Stomach (tissue), 8 donors: ENCODE measurements at regions not wholly inside any gene's neighbourhood (a gene's known extent, or its start where the extent isn't known, plus 50 kb on each side); places are given as distances from the start of the nearest gene placed in this dataset.

ENCODE experiments used
- DNase-seq, 2 donors: peaks; one replicate each; pipeline versions ENCODE4 v3.0.0 to v3.0.0-alpha.2; 2013 to 2019
- H3K27ac ChIP-seq, 5 donors: fragments of 200-600 bp in 4 of 5; sonication (generic) in 4 of 5; one replicate each; pipeline ENCODE4 v1.5.1; 2013 to 2019; ENCODE audit warnings: mild to moderate bottlenecking in 1 of 5, moderate library complexity in 1 of 5
- H3K27me3 ChIP-seq, 3 donors: fragments of 200-600 bp; sonication (generic); one replicate each; pipeline ENCODE4 v1.5.1; 2017 to 2019; ENCODE audit warnings: mixed run types in 1 of 3
- H3K36me3 ChIP-seq, 4 donors: fragments of 200-600 bp; sonication (generic); 1 replicate in 3 of 4; 2 replicates in 1 of 4; pipeline ENCODE4 v1.5.1; 2016 to 2019
- H3K4me1 ChIP-seq, 4 donors: fragments of 200-600 bp; sonication (generic); one replicate each; pipeline ENCODE4 v1.5.1; 2016 to 2019
- H3K4me3 ChIP-seq, 4 donors: fragments of 200-600 bp; sonication (generic) in 3 of 4; one replicate each; pipeline ENCODE4 v1.5.1; 2016 to 2019; ENCODE audit warnings: mild to moderate bottlenecking in 1 of 4
- H3K9me3 ChIP-seq, 4 donors: fragments of 200-600 bp; sonication (generic); one replicate each; pipeline ENCODE4 v1.5.1; 2016 to 2019
- CTCF ChIP-seq, 7 experiments: fragments of 450-650 bp in 4 of 7; fragments of 200-600 bp in 3 of 7; sonication (generic) in 3 of 7; IDR thresholded peaks; one replicate each; pipeline ENCODE4 v1.5.1; 2016 to 2019; ENCODE audit warnings: antibody characterized with exemption in 7 of 7, control low read depth in 2 of 7, mild to moderate bottlenecking in 1 of 7
- EP300 ChIP-seq: sonication (generic); formaldehyde crosslinking; IDR thresholded peaks from one replicate; pipeline ENCODE4 v1.6.1; 2017; ENCODE audit warnings: antibody characterized with exemption
- POLR2A ChIP-seq, 4 donors: fragments of 450-650 bp; IDR thresholded peaks; one replicate each; pipeline ENCODE4 v1.6.1; 2016; ENCODE audit warnings: antibody characterized with exemption in 4 of 4, control low read depth in 2 of 4, mild to moderate bottlenecking in 1 of 4, moderate library complexity in 1 of 4
- POLR2AphosphoS5 ChIP-seq, 3 donors: sonication (generic); formaldehyde crosslinking; IDR thresholded peaks; one replicate each; pipeline ENCODE4 v1.6.1; 2016; ENCODE audit warnings: antibody characterized with exemption in 3 of 3
- WGBS, 5 donors: extraction: QIAGEN DNeasy Blood & Tissue Kit in 3 of 5; methylation state at CpG; one replicate each; pipeline versions ENCODE4 v1.1.5 to v1.1.7; 2013 to 2018; 5-methylcytosine and 5-hydroxymethylcytosine counted together
- intact Hi-C: fragments of 100-400 bp; cut with DNase I; formaldehyde crosslinking; loops from one replicate; pipeline ENCODE4 v1.15.1; 2023; ENCODE audit warnings: low total_unique reads
- donor health status: healthy with polysubstance abuse.
- donor health status: Bipolar disorder and iron deficiency.
- donor health status: healthy.

- no peak overlapping the region for H3K27ac ChIP-seq
- DNase-seq, result no peak
- WGBS, 5 donors, result 68 to 87% (median 80%) methylated on average over 3 of the region's 3 CpGs
- TF ChIP-seq CTCF (IDR thresholded peaks at IDR 0.05) (no peak), POLR2A (IDR thresholded peaks at IDR 0.05) (no peak), POLR2AphosphoS5 (IDR thresholded peaks at IDR 0.05) (no peak), EP300 (no peak)
- no peaks in the 10 kb centered on the region for H3K27me3 ChIP-seq
- H3K4me3 ChIP-seq, result no peak overlapping the region
- no peaks in the 10 kb centered on the region for H3K36me3 ChIP-seq
- no peaks in the 10 kb centered on the region for H3K4me1 ChIP-seq
- no peaks in the 10 kb centered on the region for H3K9me3 ChIP-seq
- intact Hi-C loops, result no loop called here
Observed at GRCh38 chr12:74752215-74752614, 214.6 kb downstream of the ATXN7L3B start.

- H3K27me3 ChIP-seq, result no peaks in the 10 kb centered on the region
- no peaks in the 10 kb centered on the region for H3K9me3 ChIP-seq
- intact Hi-C loops, result no loop called here
- TF ChIP-seq POLR2A (IDR thresholded peaks at IDR 0.05), result no peak
- no peak for TF ChIP-seq EP300
- no peak for TF ChIP-seq POLR2AphosphoS5 (IDR thresholded peaks at IDR 0.05)
- no peak for TF ChIP-seq CTCF (IDR thresholded peaks at IDR 0.05)
- no peaks in the 10 kb centered on the region for H3K36me3 ChIP-seq
- H3K4me1 ChIP-seq, result no peaks in the 10 kb centered on the region
- no peak for DNase-seq
- H3K27ac ChIP-seq, result no peak overlapping the region
- H3K4me3 ChIP-seq, result no peak overlapping the region
Observed at GRCh38 chr12:74770552-74770951, 232.9 kb downstream of the ATXN7L3B start.

- Histone ChIP-seq H3K9me3 (no peaks in the 10 kb centered on the region), H3K36me3 (no peaks in the 10 kb centered on the region), H3K27me3 (no peaks in the 10 kb centered on the region), H3K4me1 (no peaks in the 10 kb centered on the region), H3K4me3 (no peak overlapping the region), H3K27ac (no peak overlapping the region)
- TF ChIP-seq EP300 (no peak), POLR2AphosphoS5 (IDR thresholded peaks at IDR 0.05) (no peak), POLR2A (IDR thresholded peaks at IDR 0.05) (no peak), CTCF (IDR thresholded peaks at IDR 0.05) (no peak)
- intact Hi-C loops, result no loop called here
- 92 to 97% (median 93%) methylated on average over 1 of the region's 1 CpG for WGBS, 5 donors
- DNase-seq, result no peak
Observed at GRCh38 chr12:74775276-74775675, 237.6 kb downstream of the ATXN7L3B start.

- 82 to 86% (median 83%) methylated on average over 7 of the region's 7 CpGs for WGBS, 5 donors
- Histone ChIP-seq H3K36me3 (no peaks in the 10 kb centered on the region), H3K4me3 (no peak overlapping the region), H3K9me3 (no peaks in the 10 kb centered on the region), H3K27me3 (no peaks in the 10 kb centered on the region), H3K4me1 (no peaks in the 10 kb centered on the region), H3K27ac (no peak overlapping the region)
- TF ChIP-seq EP300, result no peak
- TF ChIP-seq POLR2AphosphoS5 (IDR thresholded peaks at IDR 0.05), result no peak
- TF ChIP-seq POLR2A (IDR thresholded peaks at IDR 0.05), result no peak
- no peak for TF ChIP-seq CTCF (IDR thresholded peaks at IDR 0.05)
- DNase-seq, result no peak
- intact Hi-C loops, result no loop called here
Observed at GRCh38 chr12:74776378-74776777, 238.7 kb downstream of the ATXN7L3B start.
